ENCODE measurements at regions not wholly inside any gene's neighbourhood (a gene's known extent, or its start where the extent isn't known, plus 50 kb on each side); places are given as distances from the start of the nearest gene placed in this dataset.

DNA sequence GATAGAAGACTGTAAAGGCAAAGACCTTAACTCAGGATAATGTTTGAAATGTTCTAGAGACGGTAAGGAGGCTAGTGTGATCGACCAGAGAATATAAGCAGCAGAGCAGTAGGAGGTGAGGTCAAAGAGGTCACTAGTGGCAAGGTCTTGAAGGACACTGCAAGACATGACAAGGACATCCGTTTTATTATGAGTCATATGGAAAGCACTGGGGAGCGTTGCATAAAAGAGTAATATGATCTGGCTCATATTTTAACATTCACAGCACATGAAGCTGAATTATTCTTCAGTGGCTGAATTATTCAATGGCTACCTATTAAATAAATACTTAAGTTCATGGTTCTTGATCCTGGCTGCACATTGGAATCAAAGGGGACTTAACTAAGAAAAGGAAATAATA, 123.7 kb downstream of the SOX9 start:
- H3K4me2 ChIP-seq (ENCODE audit: insufficient read depth, low read length) = no peak overlapping the region
- H3K27ac ChIP-seq (ENCODE audit: insufficient read depth, low read depth, low read length) = no peak overlapping the region
- no peak overlapping the region for H3K9ac ChIP-seq (replicated peaks; ENCODE audit: extremely low read depth, insufficient read depth, low read length)
- no peaks in the 10 kb centered on the region for H3K36me3 ChIP-seq (ENCODE audit: control insufficient read depth in 2 of 2, extremely low read depth in 1 of 2, insufficient read depth in 2 of 2, low read length in 2 of 2)
- TF ChIP-seq POLR2A (IDR thresholded peaks at IDR 0.05; ENCODE audit: low read depth, low read length) (no peak), MYC (IDR thresholded peaks at IDR 0.05; ENCODE audit: low read depth, low read length) (no peak), EZH2 (IDR thresholded peaks at IDR 0.05; ENCODE audit: borderline replicate concordance, low read depth, low read length, severe bottlenecking) (no peak), GATA2 (IDR thresholded peaks at IDR 0.05; ENCODE audit: insufficient read depth, insufficient read length, low read depth, low read length) (no peak)
- no peaks in the 10 kb centered on the region for H4K20me1 ChIP-seq (replicated peaks; ENCODE audit: control insufficient read depth, extremely low read depth, insufficient read depth, low read length)
- BruUV-seq (replicated peaks) = no TSS peak
- DNase-seq (ENCODE audit: low read depth, low spot score) (no peak), FAIRE-seq (no peak)
- intact Hi-C loops (cut with micrococcal nuclease) (no loop called here), dilution Hi-C loops (cut with MboI; ENCODE audit: extremely low pct_ligation_motif_present, low sequenced_read_pairs) (no loop called here)
- H2AFZ ChIP-seq (ENCODE audit: low read depth, low read length) = no peak overlapping the region
- CTCF ChIA-PET = no interaction called here
- H3K27me3 ChIP-seq (ENCODE audit: control insufficient read depth in 2 of 2, insufficient read depth in 2 of 2, low read length in 2 of 2) = no peaks in the 10 kb centered on the region
- POLR2A ChIA-PET = no interaction called here
- no peaks in the 10 kb centered on the region for H3K4me1 ChIP-seq (ENCODE audit: control insufficient read depth, extremely low read depth, insufficient read depth, low read length)
- no peaks in the 10 kb centered on the region for H3K79me2 ChIP-seq (ENCODE audit: control insufficient read depth, insufficient read depth, low read length)
- H3K9me3 ChIP-seq (replicated peaks; ENCODE audit: control insufficient read depth, insufficient read depth, low read length) = peaks cover 4% of the 10 kb centered on the region
- H3K9me1 ChIP-seq (replicated peaks; ENCODE audit: control insufficient read depth, extremely low read depth, insufficient read depth, low read length) = no peaks in the 10 kb centered on the region
- no peak overlapping the region for H3K4me3 ChIP-seq (replicated peaks in 1 of 3; ENCODE audit: insufficient read depth in 1 of 3, low read depth in 1 of 3, low read length in 3 of 3)

DNA sequence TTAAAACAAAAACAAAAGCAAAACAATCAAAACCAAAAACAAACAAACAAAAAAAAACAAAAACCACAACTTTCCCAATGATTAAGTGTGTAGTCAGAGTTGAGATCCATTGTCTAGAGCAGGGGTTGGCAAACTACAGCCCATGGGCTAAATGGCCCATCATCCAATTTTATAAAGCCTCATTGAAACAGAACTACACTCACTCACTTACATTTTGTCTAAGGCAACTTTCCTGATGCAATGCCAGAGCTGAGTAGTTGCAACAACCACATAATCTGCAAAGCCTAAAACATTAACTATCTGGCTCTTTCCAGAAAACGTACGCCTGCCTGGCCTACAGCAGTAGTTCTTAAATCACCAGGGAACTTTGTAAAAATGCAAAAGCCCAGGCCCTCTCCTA, 124.1 kb downstream of the SOX9 start:
- Histone ChIP-seq H3K9me1 (replicated peaks; ENCODE audit: control insufficient read depth, extremely low read depth, insufficient read depth, low read length) (no peaks in the 10 kb centered on the region), H3K79me2 (ENCODE audit: control insufficient read depth, insufficient read depth, low read length) (no peaks in the 10 kb centered on the region), H4K20me1 (replicated peaks; ENCODE audit: control insufficient read depth, extremely low read depth, insufficient read depth, low read length) (no peaks in the 10 kb centered on the region), H2AFZ (ENCODE audit: low read depth, low read length) (no peak overlapping the region), H3K27ac (ENCODE audit: insufficient read depth, low read depth, low read length) (no peak overlapping the region), H3K4me3 (replicated peaks in 1 of 3; ENCODE audit: insufficient read depth in 1 of 3, low read depth in 1 of 3, low read length in 3 of 3) (no peak overlapping the region), H3K36me3 (ENCODE audit: control insufficient read depth in 2 of 2, extremely low read depth in 1 of 2, insufficient read depth in 2 of 2, low read length in 2 of 2) (no peaks in the 10 kb centered on the region), H3K9me3 (replicated peaks; ENCODE audit: control insufficient read depth, insufficient read depth, low read length) (peaks cover 4% of the 10 kb centered on the region), H3K4me1 (ENCODE audit: control insufficient read depth, extremely low read depth, insufficient read depth, low read length) (no peaks in the 10 kb centered on the region), H3K4me2 (ENCODE audit: insufficient read depth, low read length) (no peak overlapping the region), H3K27me3 (ENCODE audit: control insufficient read depth in 2 of 2, insufficient read depth in 2 of 2, low read length in 2 of 2) (no peaks in the 10 kb centered on the region), H3K9ac (replicated peaks; ENCODE audit: extremely low read depth, insufficient read depth, low read length) (no peak overlapping the region)
- ChIA-PET POLR2A (no interaction called here), CTCF (no interaction called here)
- dilution Hi-C loops (cut with MboI; ENCODE audit: extremely low pct_ligation_motif_present, low sequenced_read_pairs) = no loop called here
- FAIRE-seq (no peak), DNase-seq (ENCODE audit: low read depth, low spot score) (no peak)
- intact Hi-C loops (cut with micrococcal nuclease) = no loop called here
- TF ChIP-seq POLR2A (IDR thresholded peaks at IDR 0.05; ENCODE audit: low read depth, low read length) = no peak
- no peak for TF ChIP-seq FOS (IDR thresholded peaks at IDR 0.05; ENCODE audit: borderline replicate concordance, insufficient read depth, low read length)
- no peak for TF ChIP-seq EZH2 (IDR thresholded peaks at IDR 0.05; ENCODE audit: borderline replicate concordance, low read depth, low read length, severe bottlenecking)
- no peak for TF ChIP-seq POLR2AphosphoS5 (IDR thresholded peaks at IDR 0.05; ENCODE audit: insufficient read depth, low read depth, low read length)
- no peak for TF ChIP-seq JUN (IDR thresholded peaks at IDR 0.05; ENCODE audit: borderline replicate concordance, insufficient read depth, insufficient read length, low read depth)
- no peak for TF ChIP-seq GATA2 (IDR thresholded peaks at IDR 0.05; ENCODE audit: insufficient read depth, insufficient read length, low read depth, low read length)
- TF ChIP-seq, protein P1, sequence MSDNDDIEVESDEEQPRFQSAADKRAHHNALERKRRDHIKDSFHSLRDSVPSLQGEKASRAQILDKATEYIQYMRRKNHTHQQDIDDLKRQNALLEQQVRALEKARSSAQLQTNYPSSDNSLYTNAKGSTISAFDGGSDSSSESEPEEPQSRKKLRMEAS (IDR thresholded peaks at IDR 0.05; ENCODE audit: insufficient read depth, insufficient read length) = no peak
- TF ChIP-seq, protein P2, sequence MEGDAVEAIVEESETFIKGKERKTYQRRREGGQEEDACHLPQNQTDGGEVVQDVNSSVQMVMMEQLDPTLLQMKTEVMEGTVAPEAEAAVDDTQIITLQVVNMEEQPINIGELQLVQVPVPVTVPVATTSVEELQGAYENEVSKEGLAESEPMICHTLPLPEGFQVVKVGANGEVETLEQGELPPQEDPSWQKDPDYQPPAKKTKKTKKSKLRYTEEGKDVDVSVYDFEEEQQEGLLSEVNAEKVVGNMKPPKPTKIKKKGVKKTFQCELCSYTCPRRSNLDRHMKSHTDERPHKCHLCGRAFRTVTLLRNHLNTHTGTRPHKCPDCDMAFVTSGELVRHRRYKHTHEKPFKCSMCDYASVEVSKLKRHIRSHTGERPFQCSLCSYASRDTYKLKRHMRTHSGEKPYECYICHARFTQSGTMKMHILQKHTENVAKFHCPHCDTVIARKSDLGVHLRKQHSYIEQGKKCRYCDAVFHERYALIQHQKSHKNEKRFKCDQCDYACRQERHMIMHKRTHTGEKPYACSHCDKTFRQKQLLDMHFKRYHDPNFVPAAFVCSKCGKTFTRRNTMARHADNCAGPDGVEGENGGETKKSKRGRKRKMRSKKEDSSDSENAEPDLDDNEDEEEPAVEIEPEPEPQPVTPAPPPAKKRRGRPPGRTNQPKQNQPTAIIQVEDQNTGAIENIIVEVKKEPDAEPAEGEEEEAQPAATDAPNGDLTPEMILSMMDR (IDR thresholded peaks at IDR 0.05; ENCODE audit: extremely low read depth in 1 of 2, insufficient read depth in 1 of 2, low read depth in 1 of 2, low read length in 2 of 2) = no peak
- TF ChIP-seq MYC (IDR thresholded peaks at IDR 0.05; ENCODE audit: low read depth, low read length) = no peak
- BruUV-seq (replicated peaks) = no TSS peak
